ENCODE measurements at regions not wholly inside any gene's neighbourhood (a gene's known extent, or its start where the extent isn't known, plus 50 kb on each side); places are given as distances from the start of the nearest gene placed in this dataset.

GRCh38 chr2:21427606-21428005 lies 303.8 kb downstream of the TDRD15 start:
- intact Hi-C loops (cut with DNase I; ENCODE audit: low total_unique reads), result no loop called here
- no peaks in the 10 kb centered on the region for H3K9me3 ChIP-seq
- no peaks in the 10 kb centered on the region for H3K27me3 ChIP-seq
- H3K36me3 ChIP-seq, result no peaks in the 10 kb centered on the region
- no peak for DNase-seq
- TF ChIP-seq POLR2AphosphoS5 (IDR thresholded peaks at IDR 0.05) (no peak), EP300 (IDR thresholded peaks at IDR 0.05) (no peak), CTCF (IDR thresholded peaks at IDR 0.05) (no peak), POLR2A (IDR thresholded peaks at IDR 0.05) (no peak)
- H3K4me3 ChIP-seq, result no peak overlapping the region
- 44 to 65% (median 59%) methylated on average over 2 of the region's 2 CpGs for WGBS, 5 donors
- no peak overlapping the region for H3K27ac ChIP-seq
- H3K4me1 ChIP-seq, result no peaks in the 10 kb centered on the region

GRCh38 chr2:21428754-21429153 lies 305.0 kb downstream of the TDRD15 start:
- no peak overlapping the region for H3K4me3 ChIP-seq
- intact Hi-C loops (cut with DNase I; ENCODE audit: low total_unique reads), result no loop called here
- 91 to 100% (median 93%) methylated on average over 1 of the region's 1 CpG for WGBS, 5 donors
- no peak for TF ChIP-seq POLR2AphosphoS5 (IDR thresholded peaks at IDR 0.05)
- no peak for TF ChIP-seq EP300 (IDR thresholded peaks at IDR 0.05)
- TF ChIP-seq POLR2A (IDR thresholded peaks at IDR 0.05), result no peak
- no peak for TF ChIP-seq CTCF (IDR thresholded peaks at IDR 0.05)
- no peak for DNase-seq
- no peaks in the 10 kb centered on the region for H3K36me3 ChIP-seq
- no peak overlapping the region for H3K27ac ChIP-seq
- no peaks in the 10 kb centered on the region for H3K4me1 ChIP-seq
- no peaks in the 10 kb centered on the region for H3K9me3 ChIP-seq
- no peaks in the 10 kb centered on the region for H3K27me3 ChIP-seq

GRCh38 chr2:21429747-21430146 lies 306.0 kb downstream of the TDRD15 start:
- Histone ChIP-seq H3K27ac (no peak overlapping the region), H3K4me3 (no peak overlapping the region), H3K36me3 (no peaks in the 10 kb centered on the region), H3K9me3 (peaks cover 0 to 4% (median 0%) of the 10 kb centered on the region in 4 donors), H3K27me3 (no peaks in the 10 kb centered on the region), H3K4me1 (no peaks in the 10 kb centered on the region)
- 88 to 95% (median 94%) methylated on average over 1 of the region's 1 CpG for WGBS, 5 donors
- TF ChIP-seq POLR2AphosphoS5 (IDR thresholded peaks at IDR 0.05) (no peak), EP300 (IDR thresholded peaks at IDR 0.05) (no peak), CTCF (IDR thresholded peaks at IDR 0.05) (no peak), POLR2A (IDR thresholded peaks at IDR 0.05) (no peak)
- intact Hi-C loops (cut with DNase I; ENCODE audit: low total_unique reads), result no loop called here
- no peak for DNase-seq

- Histone ChIP-seq H3K4me1 (no peaks in the 10 kb centered on the region), H3K4me3 (no peak overlapping the region), H3K9me3 (peaks cover 0 to 4% (median 0%) of the 10 kb centered on the region in 4 donors), H3K27ac (no peak overlapping the region), H3K27me3 (no peaks in the 10 kb centered on the region), H3K36me3 (no peaks in the 10 kb centered on the region)
- TF ChIP-seq CTCF (IDR thresholded peaks at IDR 0.05), result no peak
- TF ChIP-seq POLR2A (IDR thresholded peaks at IDR 0.05), result no peak
- TF ChIP-seq EP300 (IDR thresholded peaks at IDR 0.05), result no peak
- TF ChIP-seq POLR2AphosphoS5 (IDR thresholded peaks at IDR 0.05), result no peak
- intact Hi-C loops (cut with DNase I; ENCODE audit: low total_unique reads), result no loop called here
- no peak for DNase-seq
- WGBS, 5 donors, result 71 to 77% (median 73%) methylated on average over 5 of the region's 5 CpGs
Observed at GRCh38 chr2:21431078-21431477, 307.3 kb downstream of the TDRD15 start.
